ENCODE measurements at regions not wholly inside any gene's neighbourhood (a gene's known extent, or its start where the extent isn't known, plus 50 kb on each side); places are given as distances from the start of the nearest gene placed in this dataset.

GRCh38 chr5:171728686-171729085, 56.9 kb upstream of the SMIM23 start:
- H3K9me3 Mint-ChIP-seq: peaks cover 11 to 56% (median 48%) of the 10 kb centered on the region in 7 donors
- DNase-seq (no peak), ATAC-seq (ENCODE audit: low read depth in 2 of 2) (no peak)
- peaks cover 0 to 5% (median 0%) of the 10 kb centered on the region in 3 donors for H3K27me3 Mint-ChIP-seq
- peaks cover 13 to 32% of the 10 kb centered on the region in 2 donors for H3K36me3 Mint-ChIP-seq
- H3K4me1 Mint-ChIP-seq: no peaks in the 10 kb centered on the region
- no peak overlapping the region for H3K4me3 Mint-ChIP-seq
- H3K27ac Mint-ChIP-seq: no peak overlapping the region
